ENCODE measurements at regions not wholly inside any gene's neighbourhood (a gene's known extent, or its start where the extent isn't known, plus 50 kb on each side); places are given as distances from the start of the nearest gene placed in this dataset.

DNA sequence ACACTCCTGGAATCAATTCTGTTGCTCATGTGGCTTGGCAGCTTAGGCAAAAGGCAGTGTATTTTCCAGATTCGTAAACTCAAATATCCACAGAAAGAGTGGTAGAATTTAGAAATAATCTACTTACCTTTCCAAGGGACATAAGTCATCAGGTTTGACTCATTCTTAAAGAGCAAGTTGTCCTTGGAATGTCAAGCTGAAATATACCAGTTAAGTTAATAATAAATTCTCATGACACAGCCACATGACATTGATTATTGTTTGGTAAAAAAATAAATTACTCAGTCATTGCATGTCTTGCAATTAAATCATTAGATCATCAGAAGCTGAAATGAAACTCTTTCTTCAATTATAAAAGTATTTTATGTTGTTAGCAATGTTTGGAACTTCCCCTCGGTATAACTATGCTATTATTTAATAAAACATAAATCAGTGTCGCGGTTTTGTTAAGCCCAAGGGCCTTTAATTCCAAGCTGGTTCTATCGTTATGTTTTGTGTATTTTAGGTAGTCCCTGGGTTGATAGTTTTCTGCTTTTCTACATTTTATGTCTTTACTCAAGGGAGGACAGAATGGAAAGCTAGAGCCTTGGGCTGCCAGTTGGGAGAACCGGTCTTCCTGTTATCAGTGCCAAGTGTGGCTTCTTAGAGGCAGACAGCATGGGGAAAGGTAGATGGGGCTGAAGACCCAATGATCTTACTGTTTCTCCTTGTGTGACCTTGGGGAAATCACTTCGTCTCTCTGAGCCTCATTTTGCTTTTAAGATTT, 79.3 kb upstream of the PRLR start:
- DNase-seq = no peak
- H3K4me1 ChIP-seq (ENCODE audit: low read depth) = no peaks in the 10 kb centered on the region
- H3K36me3 ChIP-seq (ENCODE audit: low read depth) = no peaks in the 10 kb centered on the region
- no peak for ATAC-seq
- intact Hi-C loops (cut with DNase I, micrococcal nuclease) = no loop called here
- no peaks in the 10 kb centered on the region for H3K9me3 ChIP-seq
- H3K4me3 ChIP-seq = no peak overlapping the region
- TF ChIP-seq CTCF (IDR thresholded peaks at IDR 0.05) = no peak

- H3K4me1 ChIP-seq (ENCODE audit: low read depth) = no peaks in the 10 kb centered on the region
- no peak overlapping the region for H3K4me3 ChIP-seq
- H3K9me3 ChIP-seq = no peaks in the 10 kb centered on the region
- no peak for TF ChIP-seq CTCF (IDR thresholded peaks at IDR 0.05)
- no peaks in the 10 kb centered on the region for H3K36me3 ChIP-seq (ENCODE audit: low read depth)
- intact Hi-C loops (cut with DNase I, micrococcal nuclease) = no loop called here
- no peak for ATAC-seq
- DNase-seq = no peak
These were observed 78.1 kb upstream of the PRLR start for GRCh38 chr5:35308421-35308820.

- ATAC-seq = no peak
- intact Hi-C loops (cut with DNase I, micrococcal nuclease) = no loop called here
These were observed 76.6 kb upstream of the PRLR start for GRCh38 chr5:35306716-35307365.

GRCh38 chr5:35305336-35306020, 75.2 kb upstream of the PRLR start:
- DNase-seq (no peak), ATAC-seq (no peak)
- Histone ChIP-seq H3K36me3 (ENCODE audit: low read depth) (no peaks in the 10 kb centered on the region), H3K4me1 (ENCODE audit: low read depth) (no peaks in the 10 kb centered on the region), H3K4me3 (no peak overlapping the region), H3K9me3 (no peaks in the 10 kb centered on the region)
- intact Hi-C loops (cut with DNase I, micrococcal nuclease) = no loop called here
- TF ChIP-seq CTCF (IDR thresholded peaks at IDR 0.05) = no peak

More at GRCh38 chr5:35306716-35307365, 76.6 kb upstream of the PRLR start:
- no peaks in the 10 kb centered on the region for H3K36me3 ChIP-seq (ENCODE audit: low read depth)
- no peaks in the 10 kb centered on the region for H3K4me1 ChIP-seq (ENCODE audit: low read depth)
- no peak for TF ChIP-seq CTCF (IDR thresholded peaks at IDR 0.05)
- no peaks in the 10 kb centered on the region for H3K9me3 ChIP-seq
- DNase-seq = no peak
- H3K4me3 ChIP-seq = no peak overlapping the region

DNA sequence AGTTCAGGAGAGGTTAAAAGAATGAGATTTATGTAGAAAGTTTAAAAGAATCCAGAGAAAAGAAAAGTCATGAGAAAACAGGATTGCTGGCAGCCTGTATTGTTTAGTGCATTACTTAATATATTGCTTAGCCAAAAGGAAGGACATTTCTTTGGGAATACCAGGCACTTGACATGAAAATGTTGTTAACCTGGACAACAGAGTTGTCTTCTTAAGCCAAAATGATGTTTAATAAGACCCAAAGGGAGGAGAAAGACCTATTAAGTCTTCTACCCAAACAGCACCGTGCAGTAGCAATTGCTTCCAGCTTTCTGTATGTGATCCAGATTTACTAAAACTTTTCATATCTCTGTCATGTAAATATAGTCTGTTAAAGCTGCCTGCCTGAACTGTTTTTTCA, 74.0 kb upstream of the PRLR start:
- no peaks in the 10 kb centered on the region for H3K36me3 ChIP-seq (ENCODE audit: low read depth)
- H3K4me1 ChIP-seq (ENCODE audit: low read depth) = no peaks in the 10 kb centered on the region
- ATAC-seq = no peak
- no peaks in the 10 kb centered on the region for H3K9me3 ChIP-seq
- no peak for DNase-seq
- TF ChIP-seq CTCF (IDR thresholded peaks at IDR 0.05) = no peak
- H3K4me3 ChIP-seq = no peak overlapping the region
- intact Hi-C loops (cut with DNase I, micrococcal nuclease) = no loop called here
